Stimulated activated CD8-positive, alpha-beta memory T cell treated with anti-CD3 and anti-CD28 coated beads, Interleukin-7, amount 100 ng/mL, for 4 hours (primary cell): ENCODE measurements at regions not wholly inside any gene's neighbourhood (a gene's known extent, or its start where the extent isn't known, plus 50 kb on each side); places are given as distances from the start of the nearest gene placed in this dataset.
"Not testable (repeated sequence)": the region's sequence is repeated elsewhere in the genome, so short reads cannot be mapped to it uniquely, and the experiment has no call there.

Experiments used
- DNase-seq, 2 donors: peaks; one replicate each; pipeline ENCODE4 v3.0.0-alpha.2; 2020; ENCODE audit warnings: low read depth in 2 of 2

GRCh38 chr2:125364192-125364983 lies 1291.6 kb upstream of the GYPC start:
- no peak for DNase-seq

- no peak for DNase-seq
These were observed 1291.0 kb upstream of the GYPC start for GRCh38 chr2:125364984-125365265.

- DNase-seq: no peak
These were observed 1284.1 kb upstream of the GYPC start for GRCh38 chr2:125371867-125372266.

- DNase-seq: no peak
These were observed 1282.7 kb upstream of the GYPC start for GRCh38 chr2:125373293-125373692.

- no peak for DNase-seq
These were observed 1269.9 kb upstream of the GYPC start for GRCh38 chr2:125386074-125386473.

- no peak for DNase-seq
These were observed 1258.3 kb upstream of the GYPC start for GRCh38 chr2:125397535-125398251.

- no peak for DNase-seq
These were observed 1257.0 kb upstream of the GYPC start for GRCh38 chr2:125398738-125399524.

- no peak for DNase-seq
These were observed 1250.1 kb upstream of the GYPC start for GRCh38 chr2:125405816-125406215.

- no peak for DNase-seq
These were observed 1247.0 kb upstream of the GYPC start for GRCh38 chr2:125408874-125409538.

- DNase-seq: no peak
These were observed 1237.5 kb upstream of the GYPC start for GRCh38 chr2:125418483-125418882.

GRCh38 chr2:125422198-125422770 lies 1233.7 kb upstream of the GYPC start:
- DNase-seq: not testable (repeated sequence)

GRCh38 chr2:125424266-125424785 lies 1231.6 kb upstream of the GYPC start:
- no peak for DNase-seq

GRCh38 chr2:125427721-125428315 lies 1228.1 kb upstream of the GYPC start:
- DNase-seq: no peak

- DNase-seq: no peak
These were observed 1211.9 kb upstream of the GYPC start for GRCh38 chr2:125444106-125444505.

- no peak for DNase-seq
These were observed 1210.5 kb upstream of the GYPC start for GRCh38 chr2:125445495-125445894.

GRCh38 chr2:125450092-125450491 lies 1205.9 kb upstream of the GYPC start:
- no peak for DNase-seq

GRCh38 chr2:125455110-125455509 lies 1200.8 kb upstream of the GYPC start:
- DNase-seq: no peak

GRCh38 chr2:125456693-125457363 lies 1199.1 kb upstream of the GYPC start:
- no peak for DNase-seq

- DNase-seq: no peak
These were observed 1184.0 kb upstream of the GYPC start for GRCh38 chr2:125471963-125472362.

- DNase-seq: no peak
These were observed 1176.8 kb upstream of the GYPC start for GRCh38 chr2:125479143-125479636.
